ENCODE measurements at regions not wholly inside any gene's neighbourhood (a gene's known extent, or its start where the extent isn't known, plus 50 kb on each side); places are given as distances from the start of the nearest gene placed in this dataset.

DNA sequence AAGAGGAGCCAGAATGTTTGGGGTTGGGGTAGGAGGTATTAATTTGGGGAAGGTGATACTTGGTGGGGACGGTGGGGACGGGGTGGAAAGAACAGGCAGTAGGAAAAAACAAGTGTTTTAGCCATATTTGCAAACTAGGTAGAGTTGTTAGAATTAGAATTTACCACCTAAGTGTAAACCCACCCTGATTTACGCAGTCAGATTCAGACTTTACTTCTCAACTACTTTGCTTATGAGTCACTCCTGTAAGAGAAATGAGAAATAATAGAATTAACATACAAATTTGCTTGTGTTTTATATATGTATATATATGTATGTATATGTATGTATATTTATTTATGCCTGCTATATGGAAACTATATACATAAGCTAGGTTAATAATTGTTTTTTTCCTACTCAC is 1168.2 kb upstream of the ZEB2 start:
- TF ChIP-seq, protein P1, sequence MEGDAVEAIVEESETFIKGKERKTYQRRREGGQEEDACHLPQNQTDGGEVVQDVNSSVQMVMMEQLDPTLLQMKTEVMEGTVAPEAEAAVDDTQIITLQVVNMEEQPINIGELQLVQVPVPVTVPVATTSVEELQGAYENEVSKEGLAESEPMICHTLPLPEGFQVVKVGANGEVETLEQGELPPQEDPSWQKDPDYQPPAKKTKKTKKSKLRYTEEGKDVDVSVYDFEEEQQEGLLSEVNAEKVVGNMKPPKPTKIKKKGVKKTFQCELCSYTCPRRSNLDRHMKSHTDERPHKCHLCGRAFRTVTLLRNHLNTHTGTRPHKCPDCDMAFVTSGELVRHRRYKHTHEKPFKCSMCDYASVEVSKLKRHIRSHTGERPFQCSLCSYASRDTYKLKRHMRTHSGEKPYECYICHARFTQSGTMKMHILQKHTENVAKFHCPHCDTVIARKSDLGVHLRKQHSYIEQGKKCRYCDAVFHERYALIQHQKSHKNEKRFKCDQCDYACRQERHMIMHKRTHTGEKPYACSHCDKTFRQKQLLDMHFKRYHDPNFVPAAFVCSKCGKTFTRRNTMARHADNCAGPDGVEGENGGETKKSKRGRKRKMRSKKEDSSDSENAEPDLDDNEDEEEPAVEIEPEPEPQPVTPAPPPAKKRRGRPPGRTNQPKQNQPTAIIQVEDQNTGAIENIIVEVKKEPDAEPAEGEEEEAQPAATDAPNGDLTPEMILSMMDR (IDR thresholded peaks at IDR 0.05): no peak
- no peak for TF ChIP-seq POLR2A (IDR thresholded peaks at IDR 0.05)
